ENCODE measurements at regions not wholly inside any gene's neighbourhood (a gene's known extent, or its start where the extent isn't known, plus 50 kb on each side); places are given as distances from the start of the nearest gene placed in this dataset.

GRCh38 chr6:1042583-1043457 is 269.1 kb upstream of the FOXQ1 start:
- Histone ChIP-seq H3K27ac (ENCODE audit: low read length) (no peak overlapping the region), H3K4me1 (ENCODE audit: control insufficient read depth, low read depth, low read length) (no peaks in the 10 kb centered on the region), H3K27me3 (ENCODE audit: control insufficient read depth, insufficient read depth, low read length) (no peaks in the 10 kb centered on the region), H3K36me3 (ENCODE audit: control insufficient read depth, low read depth, low read length) (no peaks in the 10 kb centered on the region), H3K9ac (ENCODE audit: low read length) (no peak overlapping the region), H3K9me3 (ENCODE audit: control insufficient read depth, low read depth, low read length) (no peaks in the 10 kb centered on the region), H3K4me3 (ENCODE audit: low read length) (no peak overlapping the region)

GRCh38 chr6:1040393-1040792 is 271.5 kb upstream of the FOXQ1 start:
- H3K4me3 ChIP-seq (ENCODE audit: low read length): no peak overlapping the region
- H3K9ac ChIP-seq (ENCODE audit: low read length): no peak overlapping the region
- H3K36me3 ChIP-seq (ENCODE audit: control insufficient read depth, low read depth, low read length): no peaks in the 10 kb centered on the region
- no peaks in the 10 kb centered on the region for H3K27me3 ChIP-seq (ENCODE audit: control insufficient read depth, insufficient read depth, low read length)
- H3K9me3 ChIP-seq (ENCODE audit: control insufficient read depth, low read depth, low read length): no peaks in the 10 kb centered on the region
- no peaks in the 10 kb centered on the region for H3K4me1 ChIP-seq (ENCODE audit: control insufficient read depth, low read depth, low read length)
- H3K27ac ChIP-seq (ENCODE audit: low read length): no peak overlapping the region

- no peaks in the 10 kb centered on the region for H3K4me1 ChIP-seq (ENCODE audit: control insufficient read depth, low read depth, low read length)
- no peak overlapping the region for H3K4me3 ChIP-seq (ENCODE audit: low read length)
- H3K9me3 ChIP-seq (ENCODE audit: control insufficient read depth, low read depth, low read length): no peaks in the 10 kb centered on the region
- H3K27ac ChIP-seq (ENCODE audit: low read length): no peak overlapping the region
- H3K9ac ChIP-seq (ENCODE audit: low read length): no peak overlapping the region
- no peaks in the 10 kb centered on the region for H3K36me3 ChIP-seq (ENCODE audit: control insufficient read depth, low read depth, low read length)
- H3K27me3 ChIP-seq (ENCODE audit: control insufficient read depth, insufficient read depth, low read length): no peaks in the 10 kb centered on the region
These were observed 272.2 kb upstream of the FOXQ1 start for GRCh38 chr6:1039746-1040145.

- no peak overlapping the region for H3K4me3 ChIP-seq (ENCODE audit: low read length)
- no peaks in the 10 kb centered on the region for H3K4me1 ChIP-seq (ENCODE audit: control insufficient read depth, low read depth, low read length)
- H3K27ac ChIP-seq (ENCODE audit: low read length): no peak overlapping the region
- no peaks in the 10 kb centered on the region for H3K27me3 ChIP-seq (ENCODE audit: control insufficient read depth, insufficient read depth, low read length)
- H3K36me3 ChIP-seq (ENCODE audit: control insufficient read depth, low read depth, low read length): no peaks in the 10 kb centered on the region
- H3K9ac ChIP-seq (ENCODE audit: low read length): no peak overlapping the region
- H3K9me3 ChIP-seq (ENCODE audit: control insufficient read depth, low read depth, low read length): no peaks in the 10 kb centered on the region
These were observed 272.7 kb upstream of the FOXQ1 start for GRCh38 chr6:1039191-1039590.

- Histone ChIP-seq H3K36me3 (ENCODE audit: control insufficient read depth, low read depth, low read length) (no peaks in the 10 kb centered on the region), H3K27ac (ENCODE audit: low read length) (no peak overlapping the region), H3K9me3 (ENCODE audit: control insufficient read depth, low read depth, low read length) (no peaks in the 10 kb centered on the region), H3K27me3 (ENCODE audit: control insufficient read depth, insufficient read depth, low read length) (no peaks in the 10 kb centered on the region), H3K4me3 (ENCODE audit: low read length) (no peak overlapping the region), H3K4me1 (ENCODE audit: control insufficient read depth, low read depth, low read length) (no peaks in the 10 kb centered on the region), H3K9ac (ENCODE audit: low read length) (no peak overlapping the region)
These were observed 274.3 kb upstream of the FOXQ1 start for GRCh38 chr6:1037430-1038202.

GRCh38 chr6:1035401-1035800 is 276.5 kb upstream of the FOXQ1 start:
- H3K27me3 ChIP-seq (ENCODE audit: control insufficient read depth, insufficient read depth, low read length): no peaks in the 10 kb centered on the region
- H3K36me3 ChIP-seq (ENCODE audit: control insufficient read depth, low read depth, low read length): no peaks in the 10 kb centered on the region
- H3K9me3 ChIP-seq (ENCODE audit: control insufficient read depth, low read depth, low read length): no peaks in the 10 kb centered on the region
- no peak overlapping the region for H3K4me3 ChIP-seq (ENCODE audit: low read length)
- no peak overlapping the region for H3K9ac ChIP-seq (ENCODE audit: low read length)
- H3K4me1 ChIP-seq (ENCODE audit: control insufficient read depth, low read depth, low read length): no peaks in the 10 kb centered on the region
- no peak overlapping the region for H3K27ac ChIP-seq (ENCODE audit: low read length)

- Histone ChIP-seq H3K4me1 (ENCODE audit: control insufficient read depth, low read depth, low read length) (peaks cover 10% of the 10 kb centered on the region), H3K36me3 (ENCODE audit: control insufficient read depth, low read depth, low read length) (no peaks in the 10 kb centered on the region), H3K27ac (ENCODE audit: low read length) (no peak overlapping the region), H3K4me3 (ENCODE audit: low read length) (no peak overlapping the region), H3K9me3 (ENCODE audit: control insufficient read depth, low read depth, low read length) (no peaks in the 10 kb centered on the region), H3K27me3 (ENCODE audit: control insufficient read depth, insufficient read depth, low read length) (no peaks in the 10 kb centered on the region), H3K9ac (ENCODE audit: low read length) (no peak overlapping the region)
These were observed 280.2 kb upstream of the FOXQ1 start for GRCh38 chr6:1031720-1032119.

GRCh38 chr6:1029141-1029540 is 282.8 kb upstream of the FOXQ1 start:
- Histone ChIP-seq H3K27ac (ENCODE audit: low read length) (no peak overlapping the region), H3K27me3 (ENCODE audit: control insufficient read depth, insufficient read depth, low read length) (no peaks in the 10 kb centered on the region), H3K9ac (ENCODE audit: low read length) (no peak overlapping the region), H3K36me3 (ENCODE audit: control insufficient read depth, low read depth, low read length) (no peaks in the 10 kb centered on the region), H3K4me1 (ENCODE audit: control insufficient read depth, low read depth, low read length) (peaks cover 10% of the 10 kb centered on the region), H3K4me3 (ENCODE audit: low read length) (no peak overlapping the region), H3K9me3 (ENCODE audit: control insufficient read depth, low read depth, low read length) (no peaks in the 10 kb centered on the region)

GRCh38 chr6:1028723-1029122 is 283.2 kb upstream of the FOXQ1 start:
- Histone ChIP-seq H3K36me3 (ENCODE audit: control insufficient read depth, low read depth, low read length) (no peaks in the 10 kb centered on the region), H3K9ac (ENCODE audit: low read length) (no peak overlapping the region), H3K27me3 (ENCODE audit: control insufficient read depth, insufficient read depth, low read length) (no peaks in the 10 kb centered on the region), H3K27ac (ENCODE audit: low read length) (no peak overlapping the region), H3K4me1 (ENCODE audit: control insufficient read depth, low read depth, low read length) (peaks cover 10% of the 10 kb centered on the region), H3K4me3 (ENCODE audit: low read length) (no peak overlapping the region), H3K9me3 (ENCODE audit: control insufficient read depth, low read depth, low read length) (no peaks in the 10 kb centered on the region)

GRCh38 chr6:1027795-1028569 is 283.9 kb upstream of the FOXQ1 start:
- Histone ChIP-seq H3K4me3 (ENCODE audit: low read length) (no peak overlapping the region), H3K9me3 (ENCODE audit: control insufficient read depth, low read depth, low read length) (no peaks in the 10 kb centered on the region), H3K9ac (ENCODE audit: low read length) (no peak overlapping the region), H3K36me3 (ENCODE audit: control insufficient read depth, low read depth, low read length) (no peaks in the 10 kb centered on the region), H3K27ac (ENCODE audit: low read length) (no peak overlapping the region), H3K4me1 (ENCODE audit: control insufficient read depth, low read depth, low read length) (peaks cover 10% of the 10 kb centered on the region), H3K27me3 (ENCODE audit: control insufficient read depth, insufficient read depth, low read length) (no peaks in the 10 kb centered on the region)

GRCh38 chr6:1027109-1027794 is 284.6 kb upstream of the FOXQ1 start:
- Histone ChIP-seq H3K9ac (ENCODE audit: low read length) (no peak overlapping the region), H3K4me3 (ENCODE audit: low read length) (no peak overlapping the region), H3K4me1 (ENCODE audit: control insufficient read depth, low read depth, low read length) (peaks cover 10% of the 10 kb centered on the region), H3K27ac (ENCODE audit: low read length) (no peak overlapping the region), H3K36me3 (ENCODE audit: control insufficient read depth, low read depth, low read length) (no peaks in the 10 kb centered on the region), H3K9me3 (ENCODE audit: control insufficient read depth, low read depth, low read length) (no peaks in the 10 kb centered on the region), H3K27me3 (ENCODE audit: control insufficient read depth, insufficient read depth, low read length) (no peaks in the 10 kb centered on the region)

All from iPS-18a (cell line).